ENCODE measurements at regions not wholly inside any gene's neighbourhood (a gene's known extent, or its start where the extent isn't known, plus 50 kb on each side); places are given as distances from the start of the nearest gene placed in this dataset.

DNA sequence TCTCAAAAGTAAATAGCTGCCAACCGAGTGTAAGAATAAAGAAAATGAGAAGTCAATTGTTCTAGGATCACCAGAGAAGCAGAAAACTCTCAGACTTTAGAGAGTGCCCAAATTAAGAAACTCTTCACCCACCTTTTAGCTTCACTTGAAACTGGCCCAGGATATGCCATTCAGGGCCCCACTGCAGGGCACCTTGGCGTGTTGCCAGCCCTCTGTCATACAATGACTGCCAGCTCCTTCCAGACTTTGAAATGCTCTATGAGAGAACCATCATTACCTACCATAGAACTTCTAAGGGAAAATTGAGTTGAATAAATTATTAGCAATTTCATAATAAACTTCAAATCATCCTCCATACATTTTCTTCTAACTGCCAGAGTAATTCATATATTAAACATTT lies 240.5 kb downstream of the CETN3 start:
- DNase-seq: peak; percentile 19
- Histone ChIP-seq H3K4me1 (peaks cover 21% of the 10 kb centered on the region), H3K9me3 (replicated peaks) (no peaks in the 10 kb centered on the region), H3K27me3 (ENCODE audit: low read depth) (no peaks in the 10 kb centered on the region), H3K4me3 (no peak overlapping the region), H3K27ac (replicated peaks) (peak overlapping the region; percentile 7), H3K36me3 (no peaks in the 10 kb centered on the region)
- TF ChIP-seq, protein P1, sequence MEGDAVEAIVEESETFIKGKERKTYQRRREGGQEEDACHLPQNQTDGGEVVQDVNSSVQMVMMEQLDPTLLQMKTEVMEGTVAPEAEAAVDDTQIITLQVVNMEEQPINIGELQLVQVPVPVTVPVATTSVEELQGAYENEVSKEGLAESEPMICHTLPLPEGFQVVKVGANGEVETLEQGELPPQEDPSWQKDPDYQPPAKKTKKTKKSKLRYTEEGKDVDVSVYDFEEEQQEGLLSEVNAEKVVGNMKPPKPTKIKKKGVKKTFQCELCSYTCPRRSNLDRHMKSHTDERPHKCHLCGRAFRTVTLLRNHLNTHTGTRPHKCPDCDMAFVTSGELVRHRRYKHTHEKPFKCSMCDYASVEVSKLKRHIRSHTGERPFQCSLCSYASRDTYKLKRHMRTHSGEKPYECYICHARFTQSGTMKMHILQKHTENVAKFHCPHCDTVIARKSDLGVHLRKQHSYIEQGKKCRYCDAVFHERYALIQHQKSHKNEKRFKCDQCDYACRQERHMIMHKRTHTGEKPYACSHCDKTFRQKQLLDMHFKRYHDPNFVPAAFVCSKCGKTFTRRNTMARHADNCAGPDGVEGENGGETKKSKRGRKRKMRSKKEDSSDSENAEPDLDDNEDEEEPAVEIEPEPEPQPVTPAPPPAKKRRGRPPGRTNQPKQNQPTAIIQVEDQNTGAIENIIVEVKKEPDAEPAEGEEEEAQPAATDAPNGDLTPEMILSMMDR (IDR thresholded peaks at IDR 0.05; ENCODE audit: borderline replicate concordance): no peak
- intact Hi-C loops (cut with micrococcal nuclease): no loop called here

DNA sequence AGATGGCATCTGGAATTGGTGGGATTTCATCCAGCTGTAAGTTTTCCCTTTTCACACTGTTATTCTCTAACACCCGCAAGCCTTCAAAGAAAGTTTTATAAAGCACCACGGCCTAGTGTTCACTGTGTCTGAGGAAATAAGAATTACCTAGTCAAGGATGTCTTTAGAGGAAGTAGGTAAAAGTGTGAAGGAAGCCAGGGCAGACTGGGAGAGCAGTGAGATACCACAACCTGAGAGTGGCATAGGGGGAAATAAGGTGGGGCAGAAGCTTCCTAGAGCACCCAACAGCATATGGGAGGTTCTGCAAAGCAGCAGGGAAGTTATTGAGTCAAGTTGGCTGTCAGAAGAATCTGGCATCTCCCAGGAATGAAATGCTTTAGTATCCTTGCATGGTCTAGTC lies 241.2 kb downstream of the CETN3 start:
- intact Hi-C loops (cut with micrococcal nuclease): no loop called here
- TF ChIP-seq, protein P1 (IDR thresholded peaks at IDR 0.05; ENCODE audit: borderline replicate concordance): no peak
- H3K27me3 ChIP-seq (ENCODE audit: low read depth): no peaks in the 10 kb centered on the region
- no peaks in the 10 kb centered on the region for H3K9me3 ChIP-seq (replicated peaks)
- DNase-seq: no peak
- H3K4me1 ChIP-seq: peaks cover 21% of the 10 kb centered on the region
- H3K4me3 ChIP-seq: no peak overlapping the region
- no peaks in the 10 kb centered on the region for H3K36me3 ChIP-seq
- no peak overlapping the region for H3K27ac ChIP-seq (replicated peaks)

DNA sequence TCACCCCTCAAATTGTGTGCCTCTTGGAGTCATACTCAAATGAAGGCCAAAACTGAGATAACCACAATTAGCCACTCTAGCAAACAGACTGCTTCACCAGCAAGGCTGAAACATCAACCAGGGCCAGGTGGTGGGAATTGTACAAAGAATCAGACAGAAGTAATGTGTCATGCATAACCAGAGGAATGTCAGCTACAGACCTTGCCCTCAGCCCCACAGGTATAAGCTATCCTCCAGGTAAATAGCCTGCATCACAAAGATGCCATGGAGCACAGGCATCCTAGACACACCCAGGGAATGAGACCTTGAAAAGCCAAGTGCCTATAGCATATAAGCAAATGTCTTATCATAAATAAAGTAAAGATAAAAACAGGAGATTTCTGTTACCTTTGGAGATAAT lies 242.7 kb downstream of the CETN3 start:
- TF ChIP-seq, protein P1 (IDR thresholded peaks at IDR 0.05; ENCODE audit: borderline replicate concordance): no peak

DNA sequence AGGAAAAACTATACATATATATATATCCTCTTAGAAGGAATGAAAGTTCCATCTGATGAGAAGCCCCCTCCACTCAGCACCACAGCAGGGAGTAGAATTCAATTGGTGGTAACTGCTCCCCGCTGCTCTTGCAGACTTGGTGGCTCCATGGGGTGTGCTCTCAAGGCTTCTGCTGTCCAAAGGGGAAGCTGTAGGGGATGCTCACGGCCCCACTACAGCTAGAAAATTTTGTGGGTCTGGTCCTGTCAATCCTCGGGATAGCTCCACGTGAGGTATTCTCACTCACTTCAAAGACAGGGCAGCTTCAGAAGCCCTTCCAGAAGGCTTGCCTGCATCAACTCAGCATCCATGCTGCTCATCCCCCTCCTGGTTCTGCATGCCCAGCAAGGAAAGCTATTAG lies 247.2 kb downstream of the CETN3 start:
- intact Hi-C loops (cut with micrococcal nuclease): no loop called here
- Histone ChIP-seq H3K27ac (replicated peaks) (no peak overlapping the region), H3K27me3 (ENCODE audit: low read depth) (no peaks in the 10 kb centered on the region), H3K36me3 (no peaks in the 10 kb centered on the region), H3K9me3 (replicated peaks) (no peaks in the 10 kb centered on the region), H3K4me1 (peaks cover 8% of the 10 kb centered on the region), H3K4me3 (no peak overlapping the region)
- no peak for DNase-seq
- TF ChIP-seq, protein P1 (IDR thresholded peaks at IDR 0.05; ENCODE audit: borderline replicate concordance): no peak

More for the DNA sequence above, 242.7 kb downstream of the CETN3 start:
- no peak for DNase-seq
- H3K36me3 ChIP-seq: no peaks in the 10 kb centered on the region
- no peaks in the 10 kb centered on the region for H3K9me3 ChIP-seq (replicated peaks)
- no peaks in the 10 kb centered on the region for H3K27me3 ChIP-seq (ENCODE audit: low read depth)
- H3K4me1 ChIP-seq: peaks cover 21% of the 10 kb centered on the region
- H3K4me3 ChIP-seq: no peak overlapping the region
- intact Hi-C loops (cut with micrococcal nuclease): no loop called here
- no peak overlapping the region for H3K27ac ChIP-seq (replicated peaks)

DNA sequence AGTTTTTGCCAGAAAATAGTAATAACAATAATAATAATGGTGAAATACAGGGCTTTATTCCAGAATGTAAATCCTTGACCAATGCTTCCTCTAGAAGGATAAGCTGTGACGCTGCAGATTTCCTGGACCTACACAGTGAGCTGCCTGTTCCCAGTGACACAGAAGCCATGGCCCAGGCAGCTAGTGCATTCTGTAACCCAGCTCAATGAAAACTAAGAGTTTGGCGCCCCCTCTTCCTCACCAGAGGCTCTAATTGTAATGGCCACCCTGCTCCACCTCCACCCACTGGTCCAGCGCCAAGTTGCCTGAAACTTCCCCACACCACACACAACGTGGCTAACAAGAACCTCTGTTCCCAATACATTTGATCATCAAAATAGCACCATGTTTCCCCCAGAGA lies 248.1 kb downstream of the CETN3 start:
- H3K27me3 ChIP-seq (ENCODE audit: low read depth): no peaks in the 10 kb centered on the region
- H3K9me3 ChIP-seq (replicated peaks): no peaks in the 10 kb centered on the region
- H3K4me3 ChIP-seq: no peak overlapping the region
- no peaks in the 10 kb centered on the region for H3K36me3 ChIP-seq
- DNase-seq: peak; percentile 29
- TF ChIP-seq, protein P1 (IDR thresholded peaks at IDR 0.05; ENCODE audit: borderline replicate concordance): peak; percentile 49
- H3K4me1 ChIP-seq: peaks cover 8% of the 10 kb centered on the region
- H3K27ac ChIP-seq (replicated peaks): no peak overlapping the region
- intact Hi-C loops (cut with micrococcal nuclease): no loop called here

DNA sequence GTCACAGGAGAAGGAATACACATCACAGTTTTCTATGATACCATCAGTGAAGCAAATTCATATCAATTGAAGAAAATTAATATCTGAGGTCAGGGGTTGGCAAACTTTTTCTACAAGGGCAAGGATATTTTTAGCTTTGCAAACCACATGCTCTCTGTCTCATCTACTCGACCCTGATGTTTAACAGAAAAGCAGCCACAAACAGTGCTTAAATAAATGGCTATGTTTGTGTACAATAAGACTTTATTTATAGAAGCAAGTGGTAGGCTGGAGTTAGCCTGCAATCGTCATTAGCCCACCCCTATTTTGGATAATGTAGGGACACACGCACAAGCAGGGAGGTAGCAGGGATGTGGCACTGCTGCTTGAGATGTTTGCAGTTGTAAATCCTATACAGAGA lies 251.4 kb downstream of the CETN3 start:
- H3K36me3 ChIP-seq: no peaks in the 10 kb centered on the region
- no peak overlapping the region for H3K27ac ChIP-seq (replicated peaks)
- intact Hi-C loops (cut with micrococcal nuclease): no loop called here
- H3K27me3 ChIP-seq (ENCODE audit: low read depth): no peaks in the 10 kb centered on the region
- no peaks in the 10 kb centered on the region for H3K9me3 ChIP-seq (replicated peaks)
- no peak overlapping the region for H3K4me3 ChIP-seq
- DNase-seq: no peak
- TF ChIP-seq, protein P1 (IDR thresholded peaks at IDR 0.05; ENCODE audit: borderline replicate concordance): no peak
- H3K4me1 ChIP-seq: peaks cover 8% of the 10 kb centered on the region

Data from left ventricle myocardium inferior (tissue), 1 donor.